CD4-positive, alpha-beta T cell (primary cell): ENCODE measurements at regions not wholly inside any gene's neighbourhood (a gene's known extent, or its start where the extent isn't known, plus 50 kb on each side); places are given as distances from the start of the nearest gene placed in this dataset.

Source experiments
- ATAC-seq: fragments of 200-7000 bp; cut with Tn5 transposase; one replicate; pipeline ENCODE4 v1.10.0; 2022; ENCODE audit warnings: mild to moderate bottlenecking; ENCODE audit not compliant: poor library complexity
- CTCF ChIA-PET: fragments of 350-600 bp; sonication (Branson Sonifier 250); formaldehyde crosslinking; loops from one replicate; lab custom pipeline; 2021; ENCODE audit warnings: antibody characterized with exemption, inconsistent platforms; lab: Charles Lee
- POLR2A ChIA-PET: fragments of 350-600 bp; sonication (Branson Sonifier 250); formaldehyde crosslinking; loops from one replicate; lab custom pipeline; 2021; ENCODE audit warnings: antibody characterized with exemption, inconsistent platforms; lab: Charles Lee
- DNase-seq, 14 experiments: peaks; one replicate each; pipeline ENCODE4 v3.0.0-alpha.2; 2013 to 2020; ENCODE audit warnings: mixed read lengths in 2 of 14
- H3K27ac ChIP-seq, 2 donors: one replicate each; pipeline versions ENCODE4 v1.5.1 to v1.7.0; 2013; ENCODE audit warnings: low read length in 2 of 2, low read depth in 1 of 2, mild to moderate bottlenecking in 1 of 2
- H3K27me3 ChIP-seq, 2 experiments: 1 replicate in 1 of 2; 2 replicates in 1 of 2; pipeline versions ENCODE4 v1.6.1 to v1.7.0; 2013; ENCODE audit warnings: low read length in 2 of 2, control low read depth in 1 of 2, mild to moderate bottlenecking in 1 of 2, moderate library complexity in 1 of 2; ENCODE audit not compliant: insufficient read depth in 2 of 2, control insufficient read depth in 1 of 2
- H3K36me3 ChIP-seq: one replicate; pipeline ENCODE4 v1.6.1; 2013; ENCODE audit warnings: low read length, control low read depth; ENCODE audit not compliant: insufficient read depth
- H3K4me1 ChIP-seq: one replicate; pipeline ENCODE4 v1.6.1; 2013; ENCODE audit warnings: low read length, control low read depth; ENCODE audit not compliant: insufficient read depth
- H3K4me3 ChIP-seq: one replicate; pipeline ENCODE4 v1.5.1; 2013; ENCODE audit warnings: mild to moderate bottlenecking, low read length, moderate library complexity
- H3K9me3 ChIP-seq, 2 experiments: 1 replicate in 1 of 2; 2 replicates in 1 of 2; pipeline versions ENCODE4 v1.6.1 to v1.7.0; 2013; ENCODE audit warnings: low read length in 2 of 2, mild to moderate bottlenecking in 2 of 2, control low read depth in 1 of 2, moderate library complexity in 1 of 2; ENCODE audit not compliant: control insufficient read depth in 1 of 2, insufficient read depth in 1 of 2
- H3K27ac Mint-ChIP-seq: one replicate; pipeline ENCODE4 v1.8.0; 2020; ENCODE audit warnings: mixed read lengths
- H3K27me3 Mint-ChIP-seq: one replicate; pipeline ENCODE4 v1.8.0; 2021; ENCODE audit warnings: mixed read lengths
- H3K36me3 Mint-ChIP-seq: one replicate; pipeline ENCODE4 v1.8.0; 2021; ENCODE audit warnings: low read depth, mixed read lengths
- H3K4me1 Mint-ChIP-seq: one replicate; pipeline ENCODE4 v1.8.0; 2021; ENCODE audit warnings: low read depth, mixed read lengths
- H3K4me3 Mint-ChIP-seq: one replicate; pipeline ENCODE4 v1.8.0; 2020; ENCODE audit warnings: mild to moderate bottlenecking, mixed read lengths
- H3K9me3 Mint-ChIP-seq: one replicate; pipeline ENCODE4 v1.8.0; 2020; ENCODE audit warnings: mixed read lengths
- intact Hi-C, 2 experiments: fragments of 100-400 bp; cut with DNase I in 1 of 2; cut with micrococcal nuclease in 1 of 2; formaldehyde crosslinking; loops; one replicate each; pipeline versions ENCODE4 v1.15.1 to v1.9.0; 2023 to 2025; cut with DNase I, micrococcal nuclease
- TF ChIP-seq, protein P1 (sequence below): fragments of 200-600 bp; IDR thresholded peaks from one replicate; pipeline ENCODE4 v1.8.0; 2022; ENCODE audit warnings: antibody characterized with exemption, mild to moderate bottlenecking

DNA sequence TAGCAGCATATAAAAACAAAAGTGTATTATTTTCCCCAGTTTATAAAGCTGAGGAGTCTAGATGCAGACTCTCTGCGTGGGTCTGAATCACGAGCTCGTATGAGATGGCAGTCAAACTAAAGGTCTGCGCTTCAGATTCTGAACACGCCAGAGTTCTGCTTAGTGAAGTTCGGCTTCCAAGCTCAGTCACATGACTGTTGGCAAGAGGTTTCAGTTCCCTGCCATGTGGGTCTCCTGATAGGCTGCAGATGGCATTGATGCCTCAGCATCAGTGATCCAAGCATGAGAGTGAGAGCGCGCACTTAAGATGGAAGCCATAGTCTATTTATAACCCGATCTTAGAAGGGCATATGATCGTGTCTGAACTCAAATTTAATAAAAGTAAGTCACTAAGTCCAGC is 242.8 kb upstream of the DOK6 start:
- H3K4me1 Mint-ChIP-seq = no peaks in the 10 kb centered on the region
- no peaks in the 10 kb centered on the region for H3K36me3 Mint-ChIP-seq
- DNase-seq (no peak), ATAC-seq (no peak)
- no peak overlapping the region for H3K27ac ChIP-seq
- no peak overlapping the region for H3K4me3 Mint-ChIP-seq
- no peaks in the 10 kb centered on the region for H3K27me3 Mint-ChIP-seq
- CTCF ChIA-PET = interaction anchor here (1.2 kb wide), 1 partner anchor 11 kb away, joined by 3 read pairs; no protein-coding TSS in a partner anchor
- no peaks in the 10 kb centered on the region for H3K36me3 ChIP-seq
- no peak overlapping the region for H3K4me3 ChIP-seq
- TF ChIP-seq, protein P1, sequence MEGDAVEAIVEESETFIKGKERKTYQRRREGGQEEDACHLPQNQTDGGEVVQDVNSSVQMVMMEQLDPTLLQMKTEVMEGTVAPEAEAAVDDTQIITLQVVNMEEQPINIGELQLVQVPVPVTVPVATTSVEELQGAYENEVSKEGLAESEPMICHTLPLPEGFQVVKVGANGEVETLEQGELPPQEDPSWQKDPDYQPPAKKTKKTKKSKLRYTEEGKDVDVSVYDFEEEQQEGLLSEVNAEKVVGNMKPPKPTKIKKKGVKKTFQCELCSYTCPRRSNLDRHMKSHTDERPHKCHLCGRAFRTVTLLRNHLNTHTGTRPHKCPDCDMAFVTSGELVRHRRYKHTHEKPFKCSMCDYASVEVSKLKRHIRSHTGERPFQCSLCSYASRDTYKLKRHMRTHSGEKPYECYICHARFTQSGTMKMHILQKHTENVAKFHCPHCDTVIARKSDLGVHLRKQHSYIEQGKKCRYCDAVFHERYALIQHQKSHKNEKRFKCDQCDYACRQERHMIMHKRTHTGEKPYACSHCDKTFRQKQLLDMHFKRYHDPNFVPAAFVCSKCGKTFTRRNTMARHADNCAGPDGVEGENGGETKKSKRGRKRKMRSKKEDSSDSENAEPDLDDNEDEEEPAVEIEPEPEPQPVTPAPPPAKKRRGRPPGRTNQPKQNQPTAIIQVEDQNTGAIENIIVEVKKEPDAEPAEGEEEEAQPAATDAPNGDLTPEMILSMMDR = no peak
- no peaks in the 10 kb centered on the region for H3K9me3 Mint-ChIP-seq
- no peaks in the 10 kb centered on the region for H3K4me1 ChIP-seq
- POLR2A ChIA-PET = no interaction called here
- no peaks in the 10 kb centered on the region for H3K27me3 ChIP-seq
- no peak overlapping the region for H3K27ac Mint-ChIP-seq
- intact Hi-C loops = no loop called here
- no peaks in the 10 kb centered on the region for H3K9me3 ChIP-seq

DNA sequence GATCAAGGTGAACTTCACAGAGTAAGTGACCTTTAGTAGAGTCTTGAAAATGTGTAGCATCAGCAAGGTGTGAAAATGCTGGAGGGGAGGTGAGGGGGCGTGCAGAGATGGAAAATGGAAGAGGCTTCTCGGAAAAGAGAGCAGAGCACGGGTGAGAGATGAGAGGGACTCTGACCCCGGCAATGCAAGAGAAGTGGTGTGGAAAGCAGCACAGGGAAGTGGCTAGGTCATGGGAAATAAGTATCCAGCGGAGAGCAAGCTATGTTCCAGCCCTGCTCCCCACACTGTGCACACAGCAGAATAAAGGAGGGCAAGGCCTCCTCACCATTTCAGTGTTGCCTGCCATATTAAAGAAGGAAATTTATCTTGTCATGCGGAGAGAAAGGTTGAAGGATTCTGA is 241.7 kb upstream of the DOK6 start:
- Mint-ChIP-seq H3K4me1 (no peaks in the 10 kb centered on the region), H3K4me3 (no peak overlapping the region), H3K36me3 (no peaks in the 10 kb centered on the region), H3K27ac (no peak overlapping the region), H3K9me3 (no peaks in the 10 kb centered on the region), H3K27me3 (no peaks in the 10 kb centered on the region)
- Histone ChIP-seq H3K27ac (no peak overlapping the region), H3K4me3 (no peak overlapping the region), H3K9me3 (no peaks in the 10 kb centered on the region), H3K4me1 (no peaks in the 10 kb centered on the region), H3K27me3 (no peaks in the 10 kb centered on the region), H3K36me3 (no peaks in the 10 kb centered on the region)
- no peak for DNase-seq
- no peak for ATAC-seq
- TF ChIP-seq, protein P1 = no peak
- intact Hi-C loops = no loop called here
- POLR2A ChIA-PET = no interaction called here
- CTCF ChIA-PET = interaction anchor here (1.2 kb wide), 1 partner anchor 10 kb away, joined by 3 read pairs; no protein-coding TSS in a partner anchor

DNA sequence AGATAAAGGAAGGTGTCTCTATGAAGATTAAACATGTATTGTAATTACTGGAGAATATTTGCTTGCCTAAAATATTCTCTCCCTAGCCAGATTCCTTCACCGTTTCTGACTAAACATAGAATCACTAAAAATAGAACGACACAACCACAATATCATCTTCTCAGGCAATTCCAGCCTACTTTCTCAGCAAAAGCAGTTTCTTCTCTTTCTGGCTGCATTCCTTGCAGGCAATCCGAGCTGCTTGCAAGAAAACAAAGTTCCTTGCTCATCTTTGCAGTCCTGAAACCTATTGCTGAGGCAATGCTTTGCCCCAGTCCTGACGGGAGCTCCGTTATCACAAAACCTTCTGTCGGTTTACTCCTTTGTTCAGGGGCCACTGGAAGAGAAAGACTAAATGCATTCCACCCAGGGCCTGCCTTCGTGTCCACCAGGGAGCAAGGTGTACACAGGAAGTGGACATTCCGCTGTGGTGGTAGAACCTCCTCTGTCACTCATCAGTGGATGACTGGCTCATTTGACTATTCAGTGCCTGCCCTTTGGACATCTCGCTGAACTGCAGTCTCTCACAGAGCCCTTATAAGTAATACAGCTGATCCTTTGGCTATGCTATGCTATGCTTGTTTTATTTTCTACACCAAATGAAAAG is 239.2 kb upstream of the DOK6 start:
- TF ChIP-seq, protein P1 = no peak
- Histone ChIP-seq H3K36me3 (no peaks in the 10 kb centered on the region), H3K4me1 (no peaks in the 10 kb centered on the region), H3K27me3 (no peaks in the 10 kb centered on the region), H3K4me3 (no peak overlapping the region), H3K27ac (no peak overlapping the region), H3K9me3 (no peaks in the 10 kb centered on the region)
- ChIA-PET CTCF (no interaction called here), POLR2A (no interaction called here)
- ATAC-seq (no peak), DNase-seq (no peak)
- Mint-ChIP-seq H3K36me3 (no peaks in the 10 kb centered on the region), H3K9me3 (no peaks in the 10 kb centered on the region), H3K4me1 (no peaks in the 10 kb centered on the region), H3K4me3 (no peak overlapping the region), H3K27ac (no peak overlapping the region), H3K27me3 (no peaks in the 10 kb centered on the region)
- intact Hi-C loops = no loop called here
